GM19099 (cell line): ENCODE measurements at regions not wholly inside any gene's neighbourhood (a gene's known extent, or its start where the extent isn't known, plus 50 kb on each side); places are given as distances from the start of the nearest gene placed in this dataset.

Experiments used
- POLR2A ChIP-seq: IDR thresholded peaks from 3 replicates; pipeline ENCODE4 v1.6.1; 2011; ENCODE audit warnings: low read depth; ENCODE audit not compliant: insufficient read length; ENCODE audit errors: extremely low read depth

DNA sequence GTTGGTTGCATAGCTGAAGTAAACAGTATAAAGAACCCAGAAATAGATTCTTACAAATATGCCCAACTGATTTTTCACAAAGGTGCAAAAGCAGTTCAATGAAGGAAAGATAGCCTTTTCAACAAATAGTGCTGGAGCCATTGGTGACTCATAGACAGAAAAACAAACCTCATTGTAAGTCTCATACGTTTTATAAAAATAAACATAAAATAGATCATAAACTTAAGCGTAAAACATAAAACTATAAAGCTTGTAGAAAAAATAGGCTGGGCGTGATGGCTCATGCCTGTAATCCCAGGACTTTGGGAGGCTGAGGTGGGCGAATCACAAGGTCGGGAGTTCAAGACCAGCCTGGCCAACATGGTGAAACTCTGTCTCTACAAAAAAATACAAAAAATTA is 318.8 kb upstream of the IGFBP3 start:
- TF ChIP-seq POLR2A = no peak

GRCh38 chr7:46237466-46237865 is 316.4 kb upstream of the IGFBP3 start:
- no peak for TF ChIP-seq POLR2A

GRCh38 chr7:46233585-46234329 is 312.7 kb upstream of the IGFBP3 start:
- no peak for TF ChIP-seq POLR2A

- no peak for TF ChIP-seq POLR2A
Measured at GRCh38 chr7:46230990-46231305, 309.9 kb upstream of the IGFBP3 start.

GRCh38 chr7:46230298-46230989 is 309.4 kb upstream of the IGFBP3 start:
- TF ChIP-seq POLR2A = no peak

- no peak for TF ChIP-seq POLR2A
Measured at GRCh38 chr7:46229409-46229808, 308.3 kb upstream of the IGFBP3 start.

DNA sequence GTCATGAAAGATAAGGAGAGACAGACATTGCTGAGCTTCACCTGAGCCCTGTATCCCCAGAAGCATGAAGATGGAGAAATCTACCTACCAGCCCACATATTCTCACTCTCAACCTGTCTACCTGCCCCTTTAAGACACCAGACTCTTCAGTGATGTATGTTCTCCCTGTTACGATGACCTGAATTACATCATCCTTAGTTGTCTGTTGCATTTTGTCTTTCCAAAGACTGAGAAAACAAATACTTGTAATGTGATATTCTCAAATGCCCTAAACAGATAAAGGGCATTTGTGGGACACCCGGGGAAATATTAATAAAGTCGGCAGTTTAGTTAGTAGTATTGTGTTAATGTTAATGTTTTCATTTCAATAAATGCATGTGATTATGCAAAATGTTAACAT is 305.8 kb upstream of the IGFBP3 start:
- no peak for TF ChIP-seq POLR2A

GRCh38 chr7:46224363-46224762 is 303.3 kb upstream of the IGFBP3 start:
- TF ChIP-seq POLR2A = no peak

DNA sequence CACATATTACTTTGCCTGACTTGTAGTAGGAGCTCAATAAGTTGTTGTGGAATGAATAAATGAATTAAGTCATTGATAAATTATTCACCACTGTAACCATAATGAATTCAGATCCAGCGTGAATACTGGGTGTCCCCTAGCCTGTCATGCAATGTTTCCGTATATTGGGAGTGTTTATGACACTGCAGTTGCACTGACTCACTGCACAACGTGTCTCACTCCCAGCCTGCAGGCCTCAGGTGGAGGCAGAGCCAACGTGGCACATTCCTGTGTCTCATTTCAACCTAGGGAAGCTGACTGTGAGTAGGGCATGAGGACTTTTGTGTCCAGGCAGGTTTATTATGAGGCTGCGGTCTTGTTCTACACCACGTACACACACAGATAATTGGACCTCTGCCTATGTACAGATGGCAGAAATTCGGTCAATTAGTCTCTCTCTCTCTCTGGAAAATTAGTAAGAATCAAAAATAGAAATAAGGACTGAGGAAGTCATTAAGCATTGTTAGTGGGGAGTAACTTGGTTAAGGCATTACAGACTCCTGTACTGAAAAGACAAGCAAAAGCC is 299.1 kb upstream of the IGFBP3 start:
- TF ChIP-seq POLR2A = no peak

GRCh38 chr7:46218461-46219200 is 297.6 kb upstream of the IGFBP3 start:
- TF ChIP-seq POLR2A = no peak

DNA sequence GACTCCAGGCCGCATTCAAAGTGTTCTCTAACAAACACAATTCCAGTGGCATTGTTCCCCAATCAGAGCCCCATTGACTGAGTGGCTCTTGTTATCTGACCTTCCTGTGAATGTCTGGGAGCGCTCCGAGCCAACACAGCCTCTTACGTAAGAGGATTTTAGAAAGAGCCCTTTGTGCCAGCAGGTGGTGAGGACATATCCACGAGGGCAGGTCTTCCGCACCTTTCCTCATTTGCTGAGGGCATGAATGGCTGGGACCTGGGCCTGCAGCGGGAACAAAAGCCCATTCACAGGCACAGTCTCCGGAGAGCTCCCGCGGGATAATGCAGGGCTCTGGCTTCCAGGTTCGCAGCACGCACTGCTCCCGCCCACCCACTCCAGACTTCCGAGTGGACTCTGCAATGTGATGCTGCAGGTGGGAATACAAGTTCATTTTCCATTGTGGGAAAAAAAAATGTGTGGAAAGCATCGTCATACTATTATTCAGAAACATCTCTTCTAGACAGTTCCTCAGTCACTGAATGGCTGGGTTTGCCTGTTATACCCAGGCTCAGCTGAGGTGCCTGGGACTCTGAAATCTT is 295.0 kb upstream of the IGFBP3 start:
- TF ChIP-seq POLR2A = no peak

- no peak for TF ChIP-seq POLR2A
Measured at GRCh38 chr7:46214526-46214925, 293.5 kb upstream of the IGFBP3 start.

DNA sequence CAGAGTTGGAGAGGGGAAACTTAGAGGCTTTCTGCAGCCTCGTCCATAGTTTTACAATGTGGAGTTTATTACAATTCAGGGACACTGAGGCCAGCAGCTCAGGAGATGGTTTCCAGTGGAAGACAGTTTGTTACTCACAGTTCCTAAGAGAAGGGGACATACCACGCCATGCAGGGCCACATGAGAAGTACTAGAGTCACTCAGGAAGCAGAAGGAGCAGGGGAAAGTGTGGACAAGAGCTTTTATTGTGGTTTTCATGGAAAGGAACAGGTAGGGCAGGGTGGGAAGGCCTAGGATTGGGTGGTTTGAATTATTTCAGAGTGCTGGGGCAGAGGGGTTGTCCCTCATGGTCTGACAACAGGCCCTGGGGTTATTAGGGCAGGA is 292.1 kb upstream of the IGFBP3 start:
- no peak for TF ChIP-seq POLR2A

DNA sequence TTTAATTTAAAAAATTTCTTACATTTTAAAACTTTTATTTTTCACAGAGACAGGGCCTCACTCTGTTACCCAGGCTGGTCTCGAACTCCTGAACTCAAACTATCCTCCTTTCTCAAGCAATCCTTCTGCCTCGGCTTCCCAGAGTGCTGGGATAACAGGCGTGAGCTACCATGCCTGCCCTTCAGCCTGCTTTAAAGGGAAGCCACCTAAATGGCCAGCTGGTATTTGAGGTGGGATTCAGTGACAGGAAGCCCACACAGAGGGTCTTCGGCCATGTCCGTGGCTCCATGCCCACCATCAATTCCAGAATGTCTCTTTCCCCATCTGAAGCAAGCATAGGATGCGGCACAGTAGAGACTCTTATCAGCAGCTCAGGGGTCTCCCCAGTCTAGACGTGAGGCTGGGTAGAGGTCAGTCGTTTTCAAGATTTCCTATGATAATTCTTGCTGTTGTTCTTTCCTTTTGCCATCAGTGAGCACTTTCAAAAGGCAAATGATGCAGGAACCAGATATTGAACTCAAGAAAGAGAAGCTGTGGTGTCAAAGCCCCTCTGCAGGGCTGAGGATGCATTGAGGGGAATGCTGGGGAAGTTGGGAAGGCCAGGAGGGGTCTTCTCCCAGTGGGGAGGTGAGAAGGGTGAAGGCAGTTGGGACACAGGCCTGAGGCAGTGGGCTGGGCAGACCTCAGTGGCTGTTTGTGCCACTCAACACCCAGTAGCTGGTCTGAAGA is 291.5 kb upstream of the IGFBP3 start:
- no peak for TF ChIP-seq POLR2A

GRCh38 chr7:46210467-46210866 is 289.4 kb upstream of the IGFBP3 start:
- no peak for TF ChIP-seq POLR2A
